ENCODE measurements at regions not wholly inside any gene's neighbourhood (a gene's known extent, or its start where the extent isn't known, plus 50 kb on each side); places are given as distances from the start of the nearest gene placed in this dataset.

DNA sequence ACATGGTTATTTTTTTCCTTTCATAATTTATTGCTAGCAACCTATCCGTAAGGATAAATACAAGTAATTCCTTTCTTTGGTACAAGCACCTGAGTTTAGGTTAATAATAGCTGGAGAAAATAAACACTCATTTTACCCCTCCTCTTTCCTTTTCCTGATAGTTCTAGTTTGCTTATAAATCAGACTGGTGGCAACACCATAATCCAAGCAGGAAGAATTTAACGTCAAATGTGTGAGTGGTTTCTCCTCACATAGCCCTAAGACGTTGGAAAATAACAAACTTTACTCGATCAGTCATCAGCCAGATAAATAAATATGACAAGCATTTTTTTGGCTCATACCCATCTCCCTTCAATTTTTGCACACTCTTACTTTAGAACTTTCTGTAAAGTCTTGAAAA, 190.3 kb upstream of the FAM241A start:
- Histone ChIP-seq H2AK5ac (ENCODE audit: low read depth, low read length) (no peak overlapping the region), H3K9me3 (ENCODE audit: insufficient read depth in 2 of 2, low read depth in 1 of 2, low read length in 1 of 2) (no peaks in the 10 kb centered on the region), H2BK20ac (ENCODE audit: low read length) (no peak overlapping the region), H3K18ac (ENCODE audit: extremely low read depth, low read length) (no peak overlapping the region), H3K4ac (replicated peaks; ENCODE audit: insufficient read length, low read depth, low read length) (no peak overlapping the region), H4K8ac (ENCODE audit: extremely low read depth, insufficient read depth, low read length) (no peak overlapping the region), H2AFZ (ENCODE audit: low read length) (no peak overlapping the region), H3K9ac (replicated peaks in 1 of 4; ENCODE audit: extremely low read depth in 1 of 4, low read depth in 3 of 4, low read length in 3 of 4) (no peak overlapping the region), H3K4me3 (ENCODE audit: extremely low read depth in 1 of 4, insufficient read depth in 2 of 4, low read depth in 3 of 4, low read length in 4 of 4) (no peak overlapping the region), H2BK5ac (ENCODE audit: low read depth, low read length) (no peak overlapping the region), H3K4me1 (replicated peaks in 1 of 4; ENCODE audit: control insufficient read depth in 3 of 4, insufficient read depth in 4 of 4, low read length in 3 of 4) (no peaks in the 10 kb centered on the region), H3K23me2 (ENCODE audit: low read depth, low read length) (peaks cover 2% of the 10 kb centered on the region; the same call in 1 of the 2 replicates), H2BK120ac (replicated peaks; ENCODE audit: low read depth, low read length) (no peak overlapping the region), H3K27ac (ENCODE audit: low read depth, low read length) (no peak overlapping the region), H4K91ac (replicated peaks; ENCODE audit: insufficient read length, low read length) (no peak overlapping the region), H3K14ac (ENCODE audit: insufficient read length) (no peak overlapping the region), H4K5ac (ENCODE audit: insufficient read length, low read depth, low read length) (no peak overlapping the region), H3K36me3 (ENCODE audit: control insufficient read depth in 2 of 4, insufficient read depth in 4 of 4, low read length in 3 of 4) (no peaks in the 10 kb centered on the region), H3K79me1 (ENCODE audit: low read depth, low read length) (no peaks in the 10 kb centered on the region), H2BK12ac (ENCODE audit: low read depth, low read length) (no peak overlapping the region), H3K23ac (ENCODE audit: insufficient read length) (no peak overlapping the region), H4K20me1 (replicated peaks in 1 of 2; ENCODE audit: control insufficient read depth in 1 of 2, insufficient read depth in 2 of 2, low read length in 2 of 2) (no peaks in the 10 kb centered on the region), H2BK15ac (ENCODE audit: low read length) (no peak overlapping the region), H3K79me2 (ENCODE audit: control insufficient read depth in 1 of 2, insufficient read depth in 2 of 2, low read length in 2 of 2) (no peaks in the 10 kb centered on the region), H3K27me3 (replicated peaks in 1 of 4; ENCODE audit: control insufficient read depth in 3 of 4, extremely low read depth in 1 of 4, insufficient read depth in 3 of 4, low read length in 3 of 4) (no peaks in the 10 kb centered on the region), H3K56ac (replicated peaks; ENCODE audit: insufficient read length, low read depth, low read length) (no peak overlapping the region), H3K4me2 (ENCODE audit: insufficient read depth in 1 of 2, low read depth in 2 of 2, low read length in 2 of 2) (no peak overlapping the region)
- ChIA-PET POLR2A (ENCODE audit: partially characterized antibody) (no interaction called here), CTCF (ENCODE audit: partially characterized antibody) (interaction anchor here (1.5 kb wide), 1 partner anchor 67 kb away, joined by 3 read pairs; no protein-coding TSS in a partner anchor)
- TF ChIP-seq, protein P1, sequence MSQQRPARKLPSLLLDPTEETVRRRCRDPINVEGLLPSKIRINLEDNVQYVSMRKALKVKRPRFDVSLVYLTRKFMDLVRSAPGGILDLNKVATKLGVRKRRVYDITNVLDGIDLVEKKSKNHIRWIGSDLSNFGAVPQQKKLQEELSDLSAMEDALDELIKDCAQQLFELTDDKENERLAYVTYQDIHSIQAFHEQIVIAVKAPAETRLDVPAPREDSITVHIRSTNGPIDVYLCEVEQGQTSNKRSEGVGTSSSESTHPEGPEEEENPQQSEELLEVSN (IDR thresholded peaks at IDR 0.05), result no peak
- TF ChIP-seq CTBP2 (IDR thresholded peaks at IDR 0.05; ENCODE audit: borderline replicate concordance, insufficient read depth, insufficient read length, low read length) (no peak), SP4 (IDR thresholded peaks at IDR 0.05; ENCODE audit: low read length) (no peak), SUZ12 (IDR thresholded peaks at IDR 0.05; ENCODE audit: low read length) (no peak), CBX8 (IDR thresholded peaks at IDR 0.05; ENCODE audit: borderline replicate concordance, low read depth, low read length) (no peak), SRF (IDR thresholded peaks at IDR 0.05; ENCODE audit: low read depth, low read length) (no peak), SP2 (IDR thresholded peaks at IDR 0.05; ENCODE audit: low read length) (no peak), TCF12 (IDR thresholded peaks at IDR 0.05; ENCODE audit: low read depth, low read length) (no peak), RFX5 (IDR thresholded peaks at IDR 0.05; ENCODE audit: borderline replicate concordance, low read depth, low read length) (no peak)
- DNase-seq (ENCODE audit: low read depth in 1 of 2, low spot score in 2 of 2), result no peak
- 93% methylated on average over 4 of the region's 4 CpGs; no CpG with 5 or more reads in 1 of the 2 experiments for WGBS, 2 experiments (ENCODE audit: extremely low coverage in 1 of 2, insufficient coverage in 1 of 2, insufficient read length in 1 of 2, insufficient replicate concordance in 2 of 2, low coverage in 1 of 2, low lambda C conversion rate in 2 of 2, missing lambda C conversion rate in 1 of 2)
- no peak for FAIRE-seq
